SJSA1 (cell line): ENCODE measurements at regions not wholly inside any gene's neighbourhood (a gene's known extent, or its start where the extent isn't known, plus 50 kb on each side); places are given as distances from the start of the nearest gene placed in this dataset.

Experiments used
- DNase-seq, 2 experiments: peaks; one replicate each; pipeline ENCODE4 v3.0.0-alpha.2; 2015 to 2020; ENCODE audit warnings: low spot score in 2 of 2, low read depth in 1 of 2
- H3K27ac ChIP-seq: fragments of 250-450 bp; sonication (Bioruptor Pico); 2 replicates; pipeline ENCODE4 v1.5.1; 2020; ENCODE audit warnings: mild to moderate bottlenecking, moderate library complexity
- H3K27me3 ChIP-seq: fragments of 250-450 bp; sonication (Bioruptor Pico); replicated peaks from 2 replicates; pipeline ENCODE4 v1.5.1; 2020; ENCODE audit warnings: mild to moderate bottlenecking, moderate library complexity
- H3K36me3 ChIP-seq: fragments of 250-450 bp; sonication (Bioruptor Pico); 2 replicates; pipeline ENCODE4 v1.5.1; 2020; ENCODE audit warnings: mild to moderate bottlenecking
- H3K4me1 ChIP-seq: fragments of 250-450 bp; sonication (Bioruptor Pico); replicated peaks from 2 replicates; pipeline ENCODE4 v1.6.1; 2021; ENCODE audit warnings: mild to moderate bottlenecking
- H3K4me3 ChIP-seq: fragments of 250-450 bp; sonication (Bioruptor Pico); 2 replicates; pipeline ENCODE4 v1.5.1; 2020; ENCODE audit warnings: mild to moderate bottlenecking
- H3K9me3 ChIP-seq: fragments of 250-450 bp; sonication (Bioruptor Pico); replicated peaks from 2 replicates; pipeline ENCODE4 v1.5.1; 2020; ENCODE audit warnings: mild to moderate bottlenecking

- Histone ChIP-seq H3K4me3 (no peak overlapping the region), H3K9me3 (peaks cover 5% of the 10 kb centered on the region), H3K4me1 (no peaks in the 10 kb centered on the region), H3K27me3 (no peaks in the 10 kb centered on the region), H3K27ac (no peak overlapping the region), H3K36me3 (no peaks in the 10 kb centered on the region)
- no peak for DNase-seq
Measured at GRCh38 chr10:128901236-128901635, 565.8 kb upstream of the MGMT start.

GRCh38 chr10:128902031-128902710, 564.9 kb upstream of the MGMT start:
- Histone ChIP-seq H3K4me1 (no peaks in the 10 kb centered on the region), H3K4me3 (no peak overlapping the region), H3K36me3 (no peaks in the 10 kb centered on the region), H3K27me3 (no peaks in the 10 kb centered on the region), H3K9me3 (peaks cover 6% of the 10 kb centered on the region), H3K27ac (no peak overlapping the region)
- no peak for DNase-seq

- peaks cover 21% of the 10 kb centered on the region for H3K9me3 ChIP-seq
- no peaks in the 10 kb centered on the region for H3K36me3 ChIP-seq
- no peak for DNase-seq
- no peaks in the 10 kb centered on the region for H3K27me3 ChIP-seq
- H3K27ac ChIP-seq = no peak overlapping the region
- H3K4me1 ChIP-seq = no peaks in the 10 kb centered on the region
- no peak overlapping the region for H3K4me3 ChIP-seq
Measured at GRCh38 chr10:128907155-128907941, 559.7 kb upstream of the MGMT start.

GRCh38 chr10:128908099-128908498, 558.9 kb upstream of the MGMT start:
- no peak for DNase-seq
- H3K4me3 ChIP-seq = no peak overlapping the region
- no peaks in the 10 kb centered on the region for H3K36me3 ChIP-seq
- H3K4me1 ChIP-seq = no peaks in the 10 kb centered on the region
- H3K27ac ChIP-seq = no peak overlapping the region
- H3K9me3 ChIP-seq = peaks cover 21% of the 10 kb centered on the region
- no peaks in the 10 kb centered on the region for H3K27me3 ChIP-seq

- Histone ChIP-seq H3K27me3 (no peaks in the 10 kb centered on the region), H3K36me3 (no peaks in the 10 kb centered on the region), H3K4me1 (no peaks in the 10 kb centered on the region), H3K27ac (no peak overlapping the region), H3K4me3 (no peak overlapping the region), H3K9me3 (peaks cover 21% of the 10 kb centered on the region)
- DNase-seq = no peak
Measured at GRCh38 chr10:128908499-128908898, 558.5 kb upstream of the MGMT start.

- Histone ChIP-seq H3K4me3 (no peak overlapping the region), H3K36me3 (no peaks in the 10 kb centered on the region), H3K4me1 (no peaks in the 10 kb centered on the region), H3K27me3 (no peaks in the 10 kb centered on the region), H3K9me3 (peaks cover 21% of the 10 kb centered on the region), H3K27ac (no peak overlapping the region)
- no peak for DNase-seq
Measured at GRCh38 chr10:128912568-128913311, 554.3 kb upstream of the MGMT start.

- Histone ChIP-seq H3K27ac (no peak overlapping the region), H3K4me3 (no peak overlapping the region)
Measured at GRCh38 chr10:128914681-128915080, 552.4 kb upstream of the MGMT start.

GRCh38 chr10:128915630-128916029, 551.4 kb upstream of the MGMT start:
- H3K9me3 ChIP-seq = peaks cover 16% of the 10 kb centered on the region
- H3K4me3 ChIP-seq = no peak overlapping the region
- no peaks in the 10 kb centered on the region for H3K27me3 ChIP-seq
- H3K27ac ChIP-seq = no peak overlapping the region
- H3K36me3 ChIP-seq = no peaks in the 10 kb centered on the region
- DNase-seq = no peak
- no peaks in the 10 kb centered on the region for H3K4me1 ChIP-seq

More at GRCh38 chr10:128914681-128915080, 552.4 kb upstream of the MGMT start:
- no peaks in the 10 kb centered on the region for H3K36me3 ChIP-seq
- H3K9me3 ChIP-seq = peaks cover 18% of the 10 kb centered on the region
- no peak for DNase-seq
- H3K4me1 ChIP-seq = no peaks in the 10 kb centered on the region
- H3K27me3 ChIP-seq = no peaks in the 10 kb centered on the region

- DNase-seq = no peak
Measured at GRCh38 chr10:128916383-128916782, 550.7 kb upstream of the MGMT start.

GRCh38 chr10:128921389-128922022, 545.5 kb upstream of the MGMT start:
- no peaks in the 10 kb centered on the region for H3K4me1 ChIP-seq
- H3K4me3 ChIP-seq = no peak overlapping the region
- H3K27ac ChIP-seq = no peak overlapping the region
- H3K27me3 ChIP-seq = no peaks in the 10 kb centered on the region
- DNase-seq = no peak
- H3K36me3 ChIP-seq = no peaks in the 10 kb centered on the region
- H3K9me3 ChIP-seq = peaks cover 7% of the 10 kb centered on the region

More at GRCh38 chr10:128916383-128916782, 550.7 kb upstream of the MGMT start:
- Histone ChIP-seq H3K4me3 (no peak overlapping the region), H3K4me1 (no peaks in the 10 kb centered on the region), H3K27ac (no peak overlapping the region), H3K9me3 (peaks cover 10% of the 10 kb centered on the region), H3K27me3 (no peaks in the 10 kb centered on the region), H3K36me3 (no peaks in the 10 kb centered on the region)

GRCh38 chr10:128922172-128922571, 544.9 kb upstream of the MGMT start:
- DNase-seq = no peak
- no peaks in the 10 kb centered on the region for H3K36me3 ChIP-seq
- H3K4me3 ChIP-seq = no peak overlapping the region
- no peak overlapping the region for H3K27ac ChIP-seq
- no peaks in the 10 kb centered on the region for H3K4me1 ChIP-seq
- peaks cover 7% of the 10 kb centered on the region for H3K9me3 ChIP-seq
- H3K27me3 ChIP-seq = no peaks in the 10 kb centered on the region

- H3K4me1 ChIP-seq = no peaks in the 10 kb centered on the region
Measured at GRCh38 chr10:128922619-128923196, 544.3 kb upstream of the MGMT start.

GRCh38 chr10:128924918-128925317, 542.1 kb upstream of the MGMT start:
- H3K27me3 ChIP-seq = no peaks in the 10 kb centered on the region
- DNase-seq = no peak
- H3K4me3 ChIP-seq = no peak overlapping the region
- no peak overlapping the region for H3K27ac ChIP-seq
- no peaks in the 10 kb centered on the region for H3K4me1 ChIP-seq
- H3K9me3 ChIP-seq = peaks cover 9% of the 10 kb centered on the region
- H3K36me3 ChIP-seq = no peaks in the 10 kb centered on the region

More at GRCh38 chr10:128922619-128923196, 544.3 kb upstream of the MGMT start:
- no peak for DNase-seq
- Histone ChIP-seq H3K9me3 (peaks cover 10% of the 10 kb centered on the region; the same call in 1 of the 2 replicates), H3K27ac (no peak overlapping the region), H3K27me3 (no peaks in the 10 kb centered on the region), H3K36me3 (no peaks in the 10 kb centered on the region), H3K4me3 (no peak overlapping the region)
